IgD-negative memory B cell (primary cell): ENCODE measurements at regions not wholly inside any gene's neighbourhood (a gene's known extent, or its start where the extent isn't known, plus 50 kb on each side); places are given as distances from the start of the nearest gene placed in this dataset.

ENCODE experiments used
- H3K27ac Mint-ChIP-seq, 3 donors: one replicate each; pipeline ENCODE4 v1.8.0; 2020 to 2022; ENCODE audit warnings: mild to moderate bottlenecking in 3 of 3, mixed read lengths in 3 of 3, moderate library complexity in 1 of 3
- H3K27me3 Mint-ChIP-seq: one replicate; pipeline ENCODE4 v1.8.0; 2021; ENCODE audit warnings: mixed read lengths
- H3K36me3 Mint-ChIP-seq: one replicate; pipeline ENCODE4 v1.8.0; 2020; ENCODE audit warnings: mild to moderate bottlenecking, mixed read lengths
- H3K4me1 Mint-ChIP-seq, 3 donors: one replicate each; pipeline ENCODE4 v1.8.0; 2020 to 2022; ENCODE audit warnings: mixed read lengths in 3 of 3, mild to moderate bottlenecking in 1 of 3
- H3K4me3 Mint-ChIP-seq, 4 donors: one replicate each; pipeline ENCODE4 v1.8.0; 2020 to 2022; ENCODE audit warnings: mild to moderate bottlenecking in 4 of 4, mixed read lengths in 4 of 4, moderate library complexity in 3 of 4
- H3K9me3 Mint-ChIP-seq, 3 donors: one replicate each; pipeline ENCODE4 v1.8.0; 2020 to 2021; ENCODE audit warnings: mixed read lengths in 3 of 3, mild to moderate bottlenecking in 1 of 3

DNA sequence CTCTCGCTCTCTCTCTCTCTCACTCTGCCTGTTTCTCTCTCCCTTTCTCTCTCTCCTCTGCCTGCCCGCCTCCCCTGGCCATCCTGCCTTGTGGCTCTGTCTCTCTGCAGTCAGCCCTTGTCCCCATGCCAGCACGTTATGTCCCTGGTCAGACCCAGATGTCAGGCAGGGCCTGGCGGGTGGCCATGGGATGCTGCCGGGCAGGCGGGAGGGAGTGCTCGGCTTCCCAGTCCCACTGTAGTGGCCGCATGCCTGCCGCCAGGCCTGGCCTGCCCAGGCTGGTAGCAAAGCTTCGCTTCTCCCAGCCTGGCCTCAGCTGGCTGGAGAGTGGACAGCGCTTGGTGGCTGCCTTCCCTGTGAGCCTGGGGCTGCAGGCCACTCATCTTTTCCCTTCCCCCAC lies 121.5 kb upstream of the ZNF716 start:
- H3K27ac Mint-ChIP-seq, result no peak overlapping the region
- H3K36me3 Mint-ChIP-seq, result no peaks in the 10 kb centered on the region
- H3K4me3 Mint-ChIP-seq, result no peak overlapping the region
- H3K9me3 Mint-ChIP-seq, result peaks cover 14 to 25% (median 21%) of the 10 kb centered on the region in 3 donors
- no peaks in the 10 kb centered on the region for H3K4me1 Mint-ChIP-seq
- H3K27me3 Mint-ChIP-seq, result no peaks in the 10 kb centered on the region

DNA sequence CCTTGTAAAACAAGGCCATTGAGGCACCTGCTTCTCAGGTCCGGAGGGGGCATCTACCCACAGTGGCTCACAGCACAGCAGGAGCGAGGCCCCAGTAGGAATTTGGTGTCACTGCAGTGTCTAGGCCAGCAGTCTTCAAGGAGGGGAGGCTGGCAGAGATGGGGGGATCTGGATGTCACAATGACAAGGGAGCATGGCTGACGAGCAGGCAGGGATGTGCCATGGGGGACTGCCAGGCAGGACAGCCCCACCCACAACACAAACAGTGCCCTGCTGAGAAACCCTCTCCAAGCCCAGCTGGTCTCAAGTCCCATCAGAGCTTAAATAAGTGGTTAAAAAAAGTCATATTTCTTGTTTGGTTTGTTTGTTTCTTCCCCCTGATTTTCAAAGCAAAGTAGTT lies 121.0 kb upstream of the ZNF716 start:
- H3K4me1 Mint-ChIP-seq, result no peaks in the 10 kb centered on the region
- no peaks in the 10 kb centered on the region for H3K27me3 Mint-ChIP-seq
- H3K9me3 Mint-ChIP-seq, result peaks cover 14 to 25% (median 21%) of the 10 kb centered on the region in 3 donors
- H3K27ac Mint-ChIP-seq, result peak overlapping the region in 1 of 3 donors; percentile 43
- no peaks in the 10 kb centered on the region for H3K36me3 Mint-ChIP-seq
- H3K4me3 Mint-ChIP-seq, result no peak overlapping the region

- Mint-ChIP-seq H3K27me3 (no peaks in the 10 kb centered on the region), H3K9me3 (peaks cover 9 to 13% (median 12%) of the 10 kb centered on the region in 3 donors), H3K4me1 (peaks cover 0 to 3% (median 0%) of the 10 kb centered on the region in 3 donors), H3K4me3 (no peak overlapping the region), H3K27ac (no peak overlapping the region), H3K36me3 (no peaks in the 10 kb centered on the region)
Measured at GRCh38 chr7:57339198-57339944, 110.6 kb upstream of the ZNF716 start.

DNA sequence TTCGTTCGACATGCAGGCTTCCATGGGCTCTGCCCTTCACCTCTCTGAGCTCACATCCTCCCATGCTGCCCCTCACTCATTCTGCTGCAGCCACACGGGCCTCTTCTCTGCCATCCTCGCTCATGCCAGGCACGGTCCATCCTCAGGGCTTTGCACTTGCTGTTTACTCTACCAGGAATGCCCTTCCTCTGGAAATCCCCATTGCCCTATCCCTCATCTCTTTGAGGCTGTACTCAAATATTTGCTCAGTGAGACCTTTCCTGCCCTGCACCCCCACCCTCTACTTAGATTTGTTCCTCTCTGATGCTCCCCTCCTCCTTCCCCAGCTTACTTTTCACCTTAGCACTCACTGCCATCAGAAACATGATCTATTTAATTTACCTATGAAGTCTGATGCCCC lies 107.0 kb upstream of the ZNF716 start:
- Mint-ChIP-seq H3K27ac (peak overlapping the region in 1 of 3 donors; percentile 87), H3K4me1 (peaks cover 0 to 3% (median 0%) of the 10 kb centered on the region in 3 donors), H3K4me3 (no peak overlapping the region), H3K9me3 (peaks cover 14% of the 10 kb centered on the region in 3 donors), H3K36me3 (no peaks in the 10 kb centered on the region), H3K27me3 (no peaks in the 10 kb centered on the region)

GRCh38 chr7:57343901-57344622 lies 105.9 kb upstream of the ZNF716 start:
- Mint-ChIP-seq H3K36me3 (no peaks in the 10 kb centered on the region), H3K4me3 (no peak overlapping the region), H3K27me3 (no peaks in the 10 kb centered on the region), H3K27ac (no peak overlapping the region), H3K4me1 (peaks cover 0 to 3% (median 0%) of the 10 kb centered on the region in 3 donors), H3K9me3 (peaks cover 9 to 14% (median 14%) of the 10 kb centered on the region in 3 donors)

DNA sequence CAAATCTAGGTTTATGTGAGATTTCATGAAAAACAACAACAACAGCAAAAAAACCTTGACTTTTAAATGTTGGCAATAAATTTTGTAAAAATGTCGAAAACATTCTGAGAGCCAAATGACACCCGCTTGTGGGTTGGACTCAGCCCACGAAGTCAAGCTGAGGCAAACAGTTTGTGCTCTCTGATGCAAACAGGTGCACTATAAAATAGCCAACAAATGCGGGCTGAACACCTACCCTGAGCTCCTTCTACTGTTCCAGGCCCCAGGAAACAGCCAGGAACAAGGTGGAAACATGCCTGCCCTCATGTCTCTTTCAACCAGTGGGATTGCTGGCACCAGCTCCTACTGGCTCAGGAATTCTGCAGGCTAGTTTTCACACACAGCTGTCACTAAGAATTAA lies 105.0 kb upstream of the ZNF716 start:
- H3K27ac Mint-ChIP-seq, result no peak overlapping the region
- no peak overlapping the region for H3K4me3 Mint-ChIP-seq
- no peaks in the 10 kb centered on the region for H3K27me3 Mint-ChIP-seq
- H3K36me3 Mint-ChIP-seq, result no peaks in the 10 kb centered on the region
- peaks cover 13 to 17% (median 17%) of the 10 kb centered on the region in 3 donors for H3K9me3 Mint-ChIP-seq
- peaks cover 0 to 3% (median 0%) of the 10 kb centered on the region in 3 donors for H3K4me1 Mint-ChIP-seq

- Mint-ChIP-seq H3K27ac (no peak overlapping the region), H3K9me3 (peaks cover 10 to 13% (median 11%) of the 10 kb centered on the region in 3 donors), H3K4me3 (no peak overlapping the region), H3K27me3 (no peaks in the 10 kb centered on the region), H3K36me3 (no peaks in the 10 kb centered on the region), H3K4me1 (no peaks in the 10 kb centered on the region)
Measured at GRCh38 chr7:57348646-57349269, 101.2 kb upstream of the ZNF716 start.

GRCh38 chr7:57354195-57354594 lies 95.8 kb upstream of the ZNF716 start:
- Mint-ChIP-seq H3K27ac (no peak overlapping the region), H3K9me3 (peaks cover 6 to 16% (median 13%) of the 10 kb centered on the region in 3 donors), H3K36me3 (peaks cover 3% of the 10 kb centered on the region), H3K27me3 (no peaks in the 10 kb centered on the region), H3K4me3 (peak overlapping the region in 1 of 4 donors; percentile 10), H3K4me1 (no peaks in the 10 kb centered on the region)

- no peaks in the 10 kb centered on the region for H3K4me1 Mint-ChIP-seq
- H3K27me3 Mint-ChIP-seq, result no peaks in the 10 kb centered on the region
- peaks cover 3% of the 10 kb centered on the region for H3K36me3 Mint-ChIP-seq
- no peak overlapping the region for H3K27ac Mint-ChIP-seq
- H3K9me3 Mint-ChIP-seq, result peaks cover 3 to 14% (median 13%) of the 10 kb centered on the region in 3 donors
- H3K4me3 Mint-ChIP-seq, result no peak overlapping the region
Measured at GRCh38 chr7:57354679-57355338, 95.2 kb upstream of the ZNF716 start.

DNA sequence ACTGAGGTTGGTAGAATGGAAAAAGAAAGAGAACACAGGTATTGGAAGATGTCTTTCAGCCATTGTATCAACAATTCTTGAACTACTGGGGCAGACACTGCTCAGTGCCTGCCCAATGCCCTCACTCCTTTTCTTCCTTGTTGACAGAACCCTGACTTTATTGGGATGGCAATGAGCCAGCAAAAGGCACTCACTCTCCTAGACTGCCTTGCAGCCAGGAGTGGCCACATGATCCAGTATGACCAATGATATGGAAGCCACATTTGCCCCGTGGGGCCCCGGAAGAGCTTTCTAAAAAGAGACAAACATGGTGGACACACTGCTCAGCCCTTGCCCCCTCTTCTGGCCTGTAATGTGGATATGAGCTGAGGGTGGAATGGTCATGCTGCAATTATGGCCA lies 88.6 kb upstream of the ZNF716 start:
- no peaks in the 10 kb centered on the region for H3K27me3 Mint-ChIP-seq
- peaks cover 3% of the 10 kb centered on the region for H3K36me3 Mint-ChIP-seq
- H3K4me3 Mint-ChIP-seq, result peak overlapping the region in 1 of 4 donors; percentile 65
- no peaks in the 10 kb centered on the region for H3K4me1 Mint-ChIP-seq
- H3K27ac Mint-ChIP-seq, result peak overlapping the region in 1 of 3 donors; percentile 53
- H3K9me3 Mint-ChIP-seq, result peaks cover 0 to 22% (median 16%) of the 10 kb centered on the region in 3 donors

- Mint-ChIP-seq H3K9me3 (peaks cover 0 to 26% (median 18%) of the 10 kb centered on the region in 3 donors), H3K36me3 (peaks cover 3% of the 10 kb centered on the region), H3K27me3 (no peaks in the 10 kb centered on the region), H3K4me1 (no peaks in the 10 kb centered on the region), H3K27ac (no peak overlapping the region), H3K4me3 (no peak overlapping the region)
Measured at GRCh38 chr7:57362868-57363267, 87.1 kb upstream of the ZNF716 start.

- no peaks in the 10 kb centered on the region for H3K27me3 Mint-ChIP-seq
- no peaks in the 10 kb centered on the region for H3K4me1 Mint-ChIP-seq
- no peak overlapping the region for H3K27ac Mint-ChIP-seq
- no peak overlapping the region for H3K4me3 Mint-ChIP-seq
- H3K9me3 Mint-ChIP-seq, result peaks cover 0 to 29% (median 22%) of the 10 kb centered on the region in 3 donors
- peaks cover 3% of the 10 kb centered on the region for H3K36me3 Mint-ChIP-seq
Measured at GRCh38 chr7:57363321-57363720, 86.7 kb upstream of the ZNF716 start.

DNA sequence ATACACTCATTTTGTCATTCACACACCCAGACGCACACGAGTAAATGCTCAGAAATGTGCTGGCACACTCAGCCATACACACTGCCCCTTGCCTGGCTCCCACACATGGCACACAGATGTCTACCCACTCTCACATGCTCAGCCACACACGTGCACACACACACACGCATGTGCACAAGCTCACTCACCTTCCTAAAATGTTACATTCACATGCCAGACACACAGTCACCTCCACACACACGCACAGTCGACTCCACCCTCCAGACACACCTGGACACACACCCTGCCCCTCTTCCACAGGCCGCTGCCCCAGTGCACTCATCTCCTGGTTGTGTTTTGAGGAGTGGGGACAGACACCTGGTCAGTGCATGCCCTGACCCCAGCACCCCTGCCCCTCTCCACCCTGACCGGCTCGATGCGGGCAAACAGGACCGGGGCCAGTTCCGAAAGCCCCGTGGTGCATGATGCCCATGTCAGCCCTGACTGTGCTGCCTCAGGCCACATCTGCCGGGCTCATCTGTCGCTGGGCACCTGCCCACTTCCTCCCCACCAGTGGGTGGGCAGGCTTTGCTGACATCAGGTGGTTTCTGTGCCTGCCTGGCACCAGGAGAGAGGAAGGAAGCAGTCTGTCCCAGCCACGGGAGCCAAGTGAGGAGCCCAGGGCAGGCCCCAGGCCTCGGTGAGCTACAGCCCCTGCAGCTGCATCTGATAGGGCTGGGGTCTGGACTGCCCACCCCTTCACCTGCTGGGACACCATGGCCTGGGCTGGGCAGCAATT lies 84.9 kb upstream of the ZNF716 start:
- H3K36me3 Mint-ChIP-seq, result no peaks in the 10 kb centered on the region
- peaks cover 4 to 29% (median 17%) of the 10 kb centered on the region in 3 donors for H3K9me3 Mint-ChIP-seq
- H3K4me3 Mint-ChIP-seq, result no peak overlapping the region
- H3K27ac Mint-ChIP-seq, result no peak overlapping the region
- H3K27me3 Mint-ChIP-seq, result no peaks in the 10 kb centered on the region
- H3K4me1 Mint-ChIP-seq, result no peaks in the 10 kb centered on the region

DNA sequence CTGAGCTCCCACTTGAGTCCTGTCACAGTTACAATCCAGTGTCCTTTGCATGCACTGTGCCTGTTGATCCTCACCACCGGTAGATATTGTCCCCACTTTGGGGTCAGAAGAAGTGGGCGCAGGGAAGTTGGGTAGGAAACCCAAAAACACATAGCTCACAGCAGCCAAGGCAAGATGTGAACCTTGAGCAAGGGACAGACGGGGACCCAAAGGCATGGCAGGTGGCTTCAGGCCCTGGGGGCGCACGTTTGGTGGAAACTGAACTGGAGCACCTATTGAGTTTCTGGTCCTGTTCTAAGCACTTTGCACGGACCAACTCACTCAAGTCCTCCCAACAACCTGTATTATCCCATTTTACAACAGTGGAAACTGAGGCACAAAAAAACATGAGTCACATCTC lies 82.8 kb upstream of the ZNF716 start:
- Mint-ChIP-seq H3K27me3 (no peaks in the 10 kb centered on the region), H3K27ac (no peak overlapping the region), H3K36me3 (no peaks in the 10 kb centered on the region), H3K4me3 (no peak overlapping the region), H3K4me1 (no peaks in the 10 kb centered on the region), H3K9me3 (peaks cover 4 to 25% (median 17%) of the 10 kb centered on the region in 3 donors)
